Keratinocyte (primary cell): ENCODE measurements at regions not wholly inside any gene's neighbourhood (a gene's known extent, or its start where the extent isn't known, plus 50 kb on each side); places are given as distances from the start of the nearest gene placed in this dataset.
A peak's percentile ranks its signal among the peaks of the same experiment; 100 is the strongest.

Source experiments
- DNase-seq: peaks from one replicate; pipeline ENCODE4 v3.0.0-alpha.2; 2011; ENCODE audit warnings: low read depth, missing footprints, low spot score
- FAIRE-seq: peaks from 2 replicates; lab custom pipeline; 2011; peaks lifted over from hg19 to GRCh38; lab: Jason Lieb, UNC
- H2AFZ ChIP-seq: 2 replicates; pipeline ENCODE4 v1.6.0; 2012; ENCODE audit warnings: low read length, control low read depth, inconsistent platforms; ENCODE audit not compliant: control insufficient read depth
- H3K27ac ChIP-seq: 2 replicates; pipeline ENCODE4 v1.5.1; 2011; ENCODE audit warnings: low read length; ENCODE audit not compliant: control insufficient read depth, insufficient read depth
- H3K27me3 ChIP-seq: 3 replicates; pipeline ENCODE4 v1.6.0; 2011; ENCODE audit warnings: low read length; ENCODE audit not compliant: control insufficient read depth, insufficient read depth; ENCODE audit errors: extremely low read depth
- H3K36me3 ChIP-seq, 2 experiments: 2 replicates in 1 of 2; 3 replicates in 1 of 2; pipeline ENCODE4 v1.5.1; 2011; ENCODE audit warnings: low read length in 2 of 2, mild to moderate bottlenecking in 1 of 2; ENCODE audit not compliant: control insufficient read depth in 2 of 2, insufficient read depth in 2 of 2; ENCODE audit errors: extremely low read depth in 1 of 2
- H3K4me1 ChIP-seq: 3 replicates; pipeline ENCODE4 v1.5.1; 2011; ENCODE audit warnings: low read length; ENCODE audit not compliant: control insufficient read depth, insufficient read depth; ENCODE audit errors: extremely low read depth
- H3K4me2 ChIP-seq: 3 replicates; pipeline ENCODE4 v1.6.0; 2011; ENCODE audit warnings: low read depth, low read length; ENCODE audit not compliant: control insufficient read depth, insufficient read depth; ENCODE audit errors: extremely low read depth
- H3K4me3 ChIP-seq, 3 experiments: fragments of 200-600 bp in 1 of 3; sonication (generic) in 1 of 3; 2 replicates in 2 of 3; 3 replicates in 1 of 3; pipeline ENCODE4 v1.5.1; 2011 to 2016; ENCODE audit warnings: low read length in 3 of 3, mild to moderate bottlenecking in 3 of 3, control low read depth in 2 of 3, inconsistent platforms in 1 of 3, low read depth in 1 of 3, mixed read lengths in 1 of 3, mixed run types in 1 of 3, moderate library complexity in 1 of 3; ENCODE audit not compliant: control insufficient read depth in 2 of 3, insufficient read depth in 2 of 3; ENCODE audit errors: extremely low read depth in 1 of 3
- H3K79me2 ChIP-seq: 2 replicates; pipeline ENCODE4 v1.6.0; 2012; ENCODE audit warnings: low read length; ENCODE audit not compliant: control insufficient read depth, insufficient read depth
- H3K9ac ChIP-seq: 3 replicates; pipeline ENCODE4 v1.6.0; 2011; ENCODE audit warnings: low read length; ENCODE audit not compliant: control insufficient read depth, insufficient read depth; ENCODE audit errors: extremely low read depth
- H3K9me1 ChIP-seq: 3 replicates; pipeline ENCODE4 v1.6.0; 2011; ENCODE audit warnings: low read length; ENCODE audit not compliant: control insufficient read depth, insufficient read depth; ENCODE audit errors: extremely low read depth
- H3K9me3 ChIP-seq: 2 replicates; pipeline ENCODE4 v1.5.1; 2012; ENCODE audit warnings: low read depth, low read length; ENCODE audit not compliant: control insufficient read depth
- H4K20me1 ChIP-seq: 3 replicates; pipeline ENCODE4 v1.6.0; 2011; ENCODE audit warnings: low read length; ENCODE audit not compliant: control insufficient read depth, insufficient read depth; ENCODE audit errors: extremely low read depth
- EZH2 ChIP-seq: IDR thresholded peaks from one replicate; pipeline ENCODE4 v1.6.1; 2012; ENCODE audit warnings: inconsistent platforms, mild to moderate bottlenecking, low read length, moderate library complexity
- dilution Hi-C: fragments of 300-500 bp; cut with MboI; formaldehyde crosslinking; loops from one replicate; pipeline ENCODE4 v1.7.0; 2020; ENCODE audit warnings: low sequenced_read_pairs; ENCODE audit not compliant: extremely low pct_ligation_motif_present
- TF ChIP-seq, protein P1 (sequence below), 3 experiments: IDR thresholded peaks in 1 of 3; conservative IDR thresholded peaks in 1 of 3; optimal IDR thresholded peaks in 1 of 3; 2 replicates in 2 of 3; 3 replicates in 1 of 3; pipeline versions ENCODE3 to v1.5.1; 2011; ENCODE audit warnings: low read length in 3 of 3, mild to moderate bottlenecking in 3 of 3, moderate library complexity in 2 of 3, control low read depth in 1 of 3, inconsistent platforms in 1 of 3; ENCODE audit not compliant: insufficient read depth in 2 of 3; ENCODE audit errors: extremely low read depth in 1 of 3

DNA sequence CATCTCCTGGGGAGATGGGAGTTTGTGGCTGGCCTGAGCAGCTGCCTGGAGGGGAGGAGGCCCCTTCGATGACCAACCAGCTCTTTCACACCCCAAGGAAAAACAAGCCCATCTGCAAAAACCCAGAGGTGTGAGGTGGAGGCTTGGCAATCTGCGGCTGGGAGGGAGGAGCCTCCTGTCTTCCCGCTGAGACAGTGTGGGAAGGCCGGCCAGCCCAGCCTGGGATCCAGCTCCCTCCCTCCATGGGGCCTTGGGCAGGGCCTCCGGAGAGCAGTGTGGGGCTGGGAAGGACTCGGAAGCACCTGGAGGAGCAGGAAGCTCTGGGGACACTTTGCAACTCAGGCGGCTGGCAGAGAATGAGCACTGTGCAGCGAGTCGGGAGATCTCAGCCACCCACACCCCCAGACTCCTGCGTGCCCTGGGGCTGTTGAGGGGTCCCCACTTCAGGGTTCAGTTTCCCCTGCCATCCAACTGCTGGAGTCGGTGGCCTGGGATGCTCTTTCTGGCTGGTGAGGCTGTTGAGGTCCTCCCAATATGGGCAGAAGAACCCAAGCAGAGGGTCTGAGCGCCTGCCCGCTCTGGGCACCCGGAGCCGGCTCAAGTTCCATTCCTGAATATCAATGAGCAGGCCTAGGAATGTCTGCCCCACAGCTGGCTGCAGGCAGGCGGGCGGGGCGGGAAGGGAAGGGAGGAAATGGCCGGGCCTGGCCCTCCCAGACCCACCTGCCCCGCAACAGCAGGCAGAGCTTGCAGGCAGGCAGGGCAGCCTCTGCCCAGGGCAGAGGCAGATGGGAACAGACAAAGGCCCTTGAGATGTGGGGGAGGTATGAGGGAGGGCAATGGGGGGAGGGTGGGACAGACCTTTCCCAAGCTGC lies 101.1 kb downstream of the FGF18 start:
- no peaks in the 10 kb centered on the region for H3K36me3 ChIP-seq
- no peaks in the 10 kb centered on the region for H3K79me2 ChIP-seq
- no peak for DNase-seq
- H3K9ac ChIP-seq = peak overlapping the region; percentile 28
- H4K20me1 ChIP-seq = no peaks in the 10 kb centered on the region
- TF ChIP-seq, protein P1, sequence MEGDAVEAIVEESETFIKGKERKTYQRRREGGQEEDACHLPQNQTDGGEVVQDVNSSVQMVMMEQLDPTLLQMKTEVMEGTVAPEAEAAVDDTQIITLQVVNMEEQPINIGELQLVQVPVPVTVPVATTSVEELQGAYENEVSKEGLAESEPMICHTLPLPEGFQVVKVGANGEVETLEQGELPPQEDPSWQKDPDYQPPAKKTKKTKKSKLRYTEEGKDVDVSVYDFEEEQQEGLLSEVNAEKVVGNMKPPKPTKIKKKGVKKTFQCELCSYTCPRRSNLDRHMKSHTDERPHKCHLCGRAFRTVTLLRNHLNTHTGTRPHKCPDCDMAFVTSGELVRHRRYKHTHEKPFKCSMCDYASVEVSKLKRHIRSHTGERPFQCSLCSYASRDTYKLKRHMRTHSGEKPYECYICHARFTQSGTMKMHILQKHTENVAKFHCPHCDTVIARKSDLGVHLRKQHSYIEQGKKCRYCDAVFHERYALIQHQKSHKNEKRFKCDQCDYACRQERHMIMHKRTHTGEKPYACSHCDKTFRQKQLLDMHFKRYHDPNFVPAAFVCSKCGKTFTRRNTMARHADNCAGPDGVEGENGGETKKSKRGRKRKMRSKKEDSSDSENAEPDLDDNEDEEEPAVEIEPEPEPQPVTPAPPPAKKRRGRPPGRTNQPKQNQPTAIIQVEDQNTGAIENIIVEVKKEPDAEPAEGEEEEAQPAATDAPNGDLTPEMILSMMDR (optimal IDR thresholded peaks at IDR 0.05 in 1 of 3, IDR thresholded peaks at IDR 0.05 in 1 of 3, conservative IDR thresholded peaks at IDR 0.05 in 1 of 3; ENCODE audit: extremely low read depth in 1 of 3, insufficient read depth in 2 of 3, low read length in 3 of 3) = no peak
- no peak for TF ChIP-seq EZH2
- H3K4me3 ChIP-seq = peak overlapping the region in 2 of 3 experiments; percentile 7 to 10
- peak; percentile 32 for FAIRE-seq
- dilution Hi-C loops = no loop called here
- H3K9me3 ChIP-seq = no peaks in the 10 kb centered on the region
- H3K27ac ChIP-seq = peak overlapping the region; percentile 58
- no peaks in the 10 kb centered on the region for H3K9me1 ChIP-seq
- H3K27me3 ChIP-seq = peaks cover 5% of the 10 kb centered on the region
- peak overlapping the region; percentile 63 for H3K4me2 ChIP-seq
- H3K4me1 ChIP-seq = peaks cover 26% of the 10 kb centered on the region
- H2AFZ ChIP-seq = peak overlapping the region; percentile 77

DNA sequence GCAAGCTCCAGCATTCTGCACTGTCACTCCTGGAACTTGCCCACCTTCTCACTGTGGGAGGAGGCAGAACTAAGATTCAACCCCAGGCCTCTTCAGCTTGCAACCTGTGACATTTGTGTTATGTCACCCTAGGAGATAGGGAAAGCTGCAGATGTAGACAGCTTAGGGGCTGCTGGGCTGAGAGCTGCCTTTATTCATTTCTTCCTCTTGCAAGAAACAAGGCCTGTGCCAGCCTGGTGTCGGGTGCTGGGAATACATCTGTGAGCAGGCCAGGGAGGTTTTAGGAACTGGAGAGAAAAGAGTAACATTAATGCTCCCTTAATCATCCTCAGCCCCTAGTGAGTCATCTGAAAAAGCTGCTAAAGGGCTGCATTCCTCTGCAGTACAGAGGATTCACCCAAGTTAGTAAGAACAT lies 101.8 kb downstream of the FGF18 start:
- dilution Hi-C loops = no loop called here
- H3K27me3 ChIP-seq = peaks cover 5% of the 10 kb centered on the region
- no peaks in the 10 kb centered on the region for H3K9me1 ChIP-seq
- FAIRE-seq (no peak), DNase-seq (peak; percentile 67)
- H4K20me1 ChIP-seq = no peaks in the 10 kb centered on the region
- H3K79me2 ChIP-seq = no peaks in the 10 kb centered on the region
- H3K4me1 ChIP-seq = peaks cover 26% of the 10 kb centered on the region
- H3K36me3 ChIP-seq = no peaks in the 10 kb centered on the region
- no peaks in the 10 kb centered on the region for H3K9me3 ChIP-seq
- peak overlapping the region in 2 of 3 experiments; percentile 5 to 7 for H3K4me3 ChIP-seq
- peak overlapping the region; percentile 63 for H3K4me2 ChIP-seq
- H3K9ac ChIP-seq = no peak overlapping the region
- no peak for TF ChIP-seq EZH2
- TF ChIP-seq, protein P1 (optimal IDR thresholded peaks at IDR 0.05 in 1 of 3, IDR thresholded peaks at IDR 0.05 in 1 of 3, conservative IDR thresholded peaks at IDR 0.05 in 1 of 3; ENCODE audit: extremely low read depth in 1 of 3, insufficient read depth in 2 of 3, low read length in 3 of 3) = peak in 1 of 3 experiments; percentile 17
- peak overlapping the region; percentile 58 for H3K27ac ChIP-seq
- peak overlapping the region; percentile 77 for H2AFZ ChIP-seq
